ENCODE measurements at regions not wholly inside any gene's neighbourhood (a gene's known extent, or its start where the extent isn't known, plus 50 kb on each side); places are given as distances from the start of the nearest gene placed in this dataset.

DNA sequence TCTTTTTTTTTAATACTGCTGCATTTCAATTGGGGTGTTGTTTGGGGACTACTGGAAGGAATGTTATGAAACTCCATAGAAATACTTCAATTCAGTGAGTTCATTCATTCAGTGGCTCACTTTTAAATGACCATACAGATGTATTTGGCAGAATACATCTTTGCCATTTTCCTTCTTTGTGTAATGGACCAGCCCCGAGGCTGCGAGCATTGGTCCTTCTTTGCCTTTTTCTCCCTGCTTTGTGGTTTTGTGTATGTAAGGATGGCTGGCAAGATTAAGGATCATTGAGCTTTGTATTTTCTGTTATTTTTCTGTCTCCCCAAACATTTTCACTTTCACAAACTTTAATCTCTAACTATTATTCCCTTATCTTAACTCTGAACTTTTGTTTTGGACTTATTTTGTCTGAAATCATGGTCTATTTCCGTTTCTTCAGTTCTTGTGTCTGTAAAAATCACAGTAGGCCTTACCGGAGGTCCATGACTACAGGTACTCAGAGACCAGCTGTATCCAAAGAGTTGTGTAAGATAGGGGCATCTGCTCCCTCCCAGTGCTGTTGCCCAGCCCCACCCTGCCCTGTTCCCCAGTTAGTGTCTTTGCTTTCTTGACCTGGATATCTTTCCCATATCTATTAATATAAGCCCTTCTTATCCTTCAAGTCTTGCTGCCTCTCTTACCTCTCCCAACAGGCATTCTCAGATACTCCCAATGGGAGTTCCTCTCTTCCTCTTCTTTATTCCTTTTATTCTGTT is 154.3 kb upstream of the DMRT1 start:
- FAIRE-seq: no peak
- DNase-seq (ENCODE audit: insufficient read length, low spot score): no peak

DNA sequence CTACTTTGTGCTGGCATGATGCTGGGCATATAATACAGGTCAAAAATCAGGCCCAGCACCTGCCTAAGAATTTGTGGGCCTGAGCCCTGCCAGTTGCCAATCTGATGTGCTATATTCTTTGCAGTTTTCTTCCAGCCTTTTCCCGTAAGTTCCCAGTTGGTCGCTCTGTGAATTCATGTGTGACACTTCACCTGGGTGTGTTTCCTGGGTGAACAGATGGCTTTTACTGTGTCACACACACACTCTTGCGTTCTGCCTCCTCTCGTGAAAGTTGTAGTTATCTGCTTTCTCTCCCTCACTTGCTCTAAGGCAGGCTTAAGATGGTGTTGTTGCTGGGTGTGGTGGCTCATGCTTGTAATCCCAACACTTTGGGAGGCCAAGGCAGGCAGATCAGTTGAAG is 153.5 kb upstream of the DMRT1 start:
- DNase-seq (ENCODE audit: insufficient read length, low spot score) (no peak), FAIRE-seq (no peak)

GRCh38 chr9:690517-691111 is 150.9 kb upstream of the DMRT1 start:
- FAIRE-seq (no peak), DNase-seq (ENCODE audit: insufficient read length, low spot score) (no peak)

DNA sequence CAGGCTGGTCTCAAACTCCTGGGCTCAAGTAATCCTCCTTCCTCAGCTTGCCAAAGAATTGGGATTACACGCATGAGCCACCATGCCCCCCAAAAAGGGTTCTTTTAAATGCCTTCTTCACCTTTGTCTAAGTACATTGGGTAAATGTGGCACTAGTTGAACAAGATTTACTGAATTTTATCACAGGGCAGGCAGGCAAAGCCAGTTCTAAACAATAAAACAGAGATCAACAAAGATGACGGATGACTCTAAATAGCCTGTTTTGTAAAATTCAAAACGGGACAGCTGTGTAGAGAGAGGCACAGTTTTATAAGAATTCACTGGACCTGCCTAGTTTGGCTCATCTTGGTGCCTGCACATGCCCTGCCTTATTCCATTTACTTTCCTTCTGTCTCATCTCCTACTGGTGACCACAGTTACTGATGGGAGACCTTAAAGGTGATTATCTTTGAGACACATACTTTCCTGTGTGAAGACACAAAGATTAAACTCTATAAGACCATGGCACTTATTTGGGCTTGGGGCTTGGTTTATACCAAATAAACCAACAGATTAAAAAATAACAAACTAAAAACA is 149.6 kb upstream of the DMRT1 start:
- FAIRE-seq (no peak), DNase-seq (ENCODE audit: insufficient read length, low spot score) (no peak)

GRCh38 chr9:692636-693129 is 148.8 kb upstream of the DMRT1 start:
- no peak for DNase-seq (ENCODE audit: insufficient read length, low spot score)
- FAIRE-seq: no peak

GRCh38 chr9:693201-694091 is 148.1 kb upstream of the DMRT1 start:
- no peak for FAIRE-seq

GRCh38 chr9:694092-694402 is 147.4 kb upstream of the DMRT1 start:
- FAIRE-seq (no peak), DNase-seq (ENCODE audit: insufficient read length, low spot score) (no peak)

More at GRCh38 chr9:693201-694091, 148.1 kb upstream of the DMRT1 start:
- no peak for DNase-seq (ENCODE audit: insufficient read length, low spot score)

- DNase-seq (ENCODE audit: insufficient read length, low spot score) (no peak), FAIRE-seq (no peak)
Observed at GRCh38 chr9:694403-695154, 146.9 kb upstream of the DMRT1 start.

DNA sequence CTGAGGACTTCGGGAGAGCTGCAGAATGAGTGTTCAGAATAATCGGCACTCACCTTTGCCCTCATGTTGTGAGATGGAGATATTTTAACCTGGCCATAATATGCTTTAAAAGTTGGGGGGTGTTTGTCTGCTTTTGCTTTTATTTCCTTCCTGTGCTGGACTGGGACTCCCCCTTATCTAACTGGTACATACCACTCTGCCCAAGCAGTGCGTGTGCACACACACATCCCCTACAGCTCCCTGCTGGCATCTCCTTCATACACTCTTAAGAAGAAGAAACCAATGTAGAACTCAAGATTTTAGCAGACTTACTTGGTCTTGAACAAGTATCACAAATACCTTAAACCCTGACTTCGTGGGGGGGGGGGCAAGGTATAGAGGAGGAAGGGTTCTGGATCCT is 146.2 kb upstream of the DMRT1 start:
- DNase-seq (ENCODE audit: insufficient read length, low spot score) (no peak), FAIRE-seq (no peak)

DNA sequence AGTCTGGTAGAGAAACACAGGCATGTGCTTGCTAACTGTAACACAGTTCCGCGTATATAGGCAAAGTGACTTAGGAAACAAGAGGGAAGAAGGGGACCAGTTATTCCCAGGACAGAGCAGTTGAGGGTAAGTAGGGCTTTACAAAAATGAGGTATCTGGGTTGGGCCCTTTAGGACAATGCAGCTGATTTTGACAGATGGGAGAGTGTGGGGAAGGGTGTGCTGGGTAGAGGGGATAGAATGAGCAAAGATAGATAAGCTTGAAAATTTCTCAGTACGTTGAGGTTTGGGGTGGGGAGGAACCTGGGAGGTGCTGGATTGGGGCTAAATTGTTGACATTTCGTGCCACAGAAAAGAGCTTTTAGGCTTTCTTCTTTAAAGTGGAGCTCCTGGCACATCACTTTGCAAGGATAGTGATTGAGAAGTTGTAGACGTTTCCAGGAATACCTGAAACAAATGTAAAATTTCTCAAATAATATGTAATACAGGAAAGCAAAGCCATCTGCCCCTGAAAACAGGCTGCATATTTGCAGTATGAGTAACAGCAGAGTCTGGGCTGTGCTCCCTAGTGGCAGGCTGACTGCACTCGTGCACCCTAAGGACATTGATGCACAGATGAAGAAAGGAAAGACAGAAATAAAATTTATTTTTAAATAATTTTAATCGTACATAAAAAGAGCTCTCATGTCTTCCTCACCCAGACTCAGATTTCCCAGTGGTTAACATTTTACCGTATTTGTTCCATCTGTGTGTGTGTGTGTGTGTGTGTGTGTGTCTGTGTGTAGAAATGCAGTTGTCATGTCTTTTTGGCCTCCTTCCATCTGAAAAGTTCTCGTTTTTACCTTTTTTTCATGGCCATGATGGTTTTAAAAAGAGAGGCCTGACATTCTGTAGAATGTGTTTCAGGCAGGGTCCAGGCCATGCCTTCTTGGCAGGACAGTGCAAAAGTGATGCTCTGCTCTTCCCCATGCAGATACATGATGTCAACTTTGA is 144.9 kb upstream of the DMRT1 start:
- DNase-seq (ENCODE audit: insufficient read length, low spot score) (no peak), FAIRE-seq (no peak)

DNA sequence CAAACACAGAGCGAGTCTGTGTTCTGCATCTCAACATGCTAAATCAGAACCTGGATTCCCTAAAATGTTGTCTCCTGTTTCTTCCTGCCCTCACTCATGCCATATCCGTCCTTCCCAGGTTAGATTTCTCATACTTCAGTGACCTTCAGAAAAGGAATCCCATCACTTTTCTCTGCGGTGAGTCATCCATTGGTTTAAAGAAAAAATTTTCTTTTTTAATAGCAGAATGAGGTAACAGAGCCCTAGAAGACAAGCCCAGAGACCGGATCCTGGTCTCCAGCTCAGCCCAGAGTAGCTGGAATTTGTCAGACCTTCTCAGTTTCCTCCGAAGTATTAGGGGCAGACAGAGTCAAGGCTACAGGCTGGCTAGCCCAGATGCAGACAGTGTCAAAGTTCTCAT is 143.2 kb upstream of the DMRT1 start:
- DNase-seq (ENCODE audit: insufficient read length, low spot score): no peak
- no peak for FAIRE-seq

DNA sequence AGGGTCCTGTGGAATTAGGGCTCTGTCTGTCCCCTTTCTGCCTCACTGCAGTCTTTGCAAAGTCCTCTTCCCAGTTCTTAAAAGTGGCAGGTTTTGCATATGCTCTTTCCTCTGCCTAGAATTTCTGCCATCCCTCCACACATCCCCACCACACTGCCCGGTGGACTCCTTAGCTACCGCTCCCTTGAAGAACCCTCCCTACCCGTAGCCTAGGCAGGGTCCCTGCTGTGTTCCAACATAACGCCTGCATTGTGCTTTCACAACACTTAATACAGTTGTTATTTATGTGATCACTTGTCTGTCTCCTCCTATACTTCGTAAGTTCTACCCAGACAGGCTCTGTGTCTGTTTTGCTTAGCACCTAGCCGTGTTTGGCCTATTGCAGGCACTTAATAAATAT is 142.5 kb upstream of the DMRT1 start:
- DNase-seq (ENCODE audit: insufficient read length, low spot score): no peak
- no peak for FAIRE-seq

DNA sequence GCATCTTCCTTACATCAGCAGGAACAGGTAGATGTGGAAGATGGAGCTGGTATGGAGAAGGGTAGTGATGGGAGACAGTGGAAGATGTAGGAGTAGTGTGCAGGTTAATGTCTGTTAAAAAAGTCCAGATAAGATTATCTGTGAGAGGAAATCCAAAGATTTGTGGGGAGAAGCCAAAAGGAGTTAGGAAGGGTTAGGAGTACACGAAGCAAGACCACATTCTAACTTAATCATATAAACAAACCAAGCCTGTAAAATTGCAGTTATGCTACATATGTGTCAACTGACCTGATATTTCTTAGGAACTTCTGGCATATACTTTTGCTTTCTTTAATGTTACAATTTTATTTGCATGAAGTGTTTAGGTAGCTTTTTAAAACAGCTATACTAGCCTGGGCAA is 142.1 kb upstream of the DMRT1 start:
- DNase-seq (ENCODE audit: insufficient read length, low spot score) (no peak), FAIRE-seq (no peak)

DNA sequence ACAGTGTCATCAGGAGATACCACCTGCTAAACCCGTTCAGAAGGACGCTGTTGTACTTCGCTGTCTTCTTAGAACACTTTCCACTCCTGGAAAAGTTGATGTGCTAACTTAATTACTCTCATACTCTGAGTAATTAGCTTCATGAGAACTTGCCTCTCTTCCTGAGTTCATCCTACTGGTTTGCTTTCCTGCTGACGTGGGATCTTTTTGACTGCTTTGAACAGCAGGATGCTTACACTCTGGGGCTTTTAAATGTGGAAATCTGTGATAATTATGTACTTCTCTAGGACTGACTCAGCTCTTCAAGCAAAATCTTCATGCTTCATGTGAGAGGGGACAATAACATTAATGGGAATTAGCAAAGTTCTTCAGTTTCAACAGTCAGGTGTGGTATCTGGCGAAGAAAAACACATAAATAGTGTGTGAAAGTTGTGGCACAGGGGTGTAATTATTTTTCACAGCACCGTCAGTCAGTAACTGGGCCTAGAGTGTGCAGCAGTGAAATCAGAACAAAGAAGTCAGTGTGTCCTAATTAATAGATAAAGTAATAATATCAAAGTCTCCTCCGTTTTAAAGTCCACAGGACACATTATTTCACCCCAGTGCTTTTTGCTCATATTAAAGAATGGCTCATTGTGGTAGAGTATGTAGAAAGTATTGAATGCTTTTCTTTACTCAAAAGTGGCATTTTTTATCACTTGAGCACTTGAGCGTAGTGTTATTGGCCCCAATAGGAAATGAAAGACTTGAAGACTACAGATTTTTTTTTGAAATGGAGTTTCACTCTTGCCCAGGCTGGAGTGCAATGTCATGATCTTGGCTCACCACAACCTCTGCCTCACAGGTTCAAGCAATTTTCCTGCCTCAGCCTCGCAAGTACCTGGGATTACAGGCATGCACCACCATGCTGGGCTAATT is 140.9 kb upstream of the DMRT1 start:
- DNase-seq (ENCODE audit: insufficient read length, low spot score): no peak
- no peak for FAIRE-seq

GRCh38 chr9:703392-703791 is 138.1 kb upstream of the DMRT1 start:
- FAIRE-seq (no peak), DNase-seq (ENCODE audit: insufficient read length, low spot score) (no peak)

DNA sequence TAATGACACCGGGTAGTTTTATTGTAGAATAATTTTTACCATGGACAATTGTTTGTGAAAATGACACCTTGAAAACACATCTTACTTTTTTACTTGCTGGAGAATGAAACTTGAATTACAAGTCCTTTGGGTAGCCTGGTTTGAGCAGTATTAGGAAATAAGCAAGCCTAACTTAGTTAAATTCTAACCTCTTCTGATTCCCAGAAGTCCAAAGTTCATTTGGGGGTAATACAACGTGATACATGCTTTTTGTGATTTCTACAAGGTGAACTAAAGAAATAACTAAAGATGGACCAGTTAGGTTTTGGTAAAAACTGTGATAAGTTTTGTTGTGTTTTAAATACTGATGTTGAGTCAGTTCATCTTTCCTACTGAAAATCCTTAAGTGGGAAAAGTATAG is 135.4 kb upstream of the DMRT1 start:
- DNase-seq (ENCODE audit: insufficient read length, low spot score): no peak
- FAIRE-seq: no peak

DNA sequence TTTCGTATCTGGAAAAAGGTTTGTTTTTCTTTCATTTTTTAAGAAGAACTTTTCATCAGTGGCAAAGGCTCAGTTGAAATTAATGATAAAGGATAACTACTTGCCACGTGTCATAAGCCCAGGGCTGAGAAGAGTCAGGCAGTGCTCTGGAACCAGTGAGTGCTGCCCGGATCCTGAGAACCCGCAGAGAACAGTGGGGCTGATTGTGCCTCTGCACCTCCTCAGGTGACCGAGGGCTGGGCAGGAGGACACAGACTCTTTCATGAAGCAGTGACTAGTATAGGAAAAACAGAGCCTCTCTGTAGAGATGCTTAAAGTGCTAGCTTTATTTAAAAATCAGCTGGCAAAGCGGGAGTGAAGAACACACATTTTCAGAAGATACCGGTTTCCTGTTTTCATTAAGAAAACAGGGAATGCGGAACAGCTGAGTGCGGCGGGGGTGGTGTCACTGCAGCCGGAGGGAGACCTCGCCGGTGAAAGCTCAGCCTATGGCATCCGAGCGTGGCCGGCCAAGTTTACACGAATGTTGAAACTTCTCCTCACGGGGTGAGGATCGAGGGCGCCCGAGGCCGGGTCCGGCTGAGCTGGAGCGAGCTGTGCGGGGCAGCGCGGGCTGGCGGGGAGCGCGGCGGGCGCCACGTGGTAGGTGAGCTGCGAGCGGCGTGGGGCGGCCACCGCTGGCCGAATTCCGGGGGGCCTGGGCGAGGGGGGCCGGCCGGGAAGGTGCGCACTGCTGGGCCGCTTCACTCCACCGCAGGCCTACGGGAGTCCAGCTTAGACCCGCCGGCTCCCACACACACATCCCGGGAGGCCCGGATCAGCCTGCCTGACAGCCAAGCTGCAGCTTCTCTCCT is 134.7 kb upstream of the DMRT1 start:
- DNase-seq (ENCODE audit: insufficient read length, low spot score): no peak
- no peak for FAIRE-seq

DNA sequence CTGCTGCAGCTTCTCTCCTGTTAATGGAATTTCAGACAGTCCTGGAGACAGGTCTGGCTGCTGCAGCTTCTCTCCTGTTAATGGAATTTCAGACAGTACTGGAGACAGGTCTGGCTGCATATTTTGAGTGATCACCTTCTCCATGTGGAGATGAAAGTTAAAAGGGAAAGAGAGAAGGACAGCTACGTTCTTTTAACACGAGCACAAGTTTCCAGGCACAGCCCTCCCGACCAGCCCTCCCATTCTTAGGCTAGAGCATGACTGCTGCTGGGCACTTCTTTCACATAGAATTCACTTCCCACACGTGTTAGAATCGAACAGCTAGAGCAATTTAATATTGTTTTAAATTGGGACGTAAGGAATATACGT is 133.3 kb upstream of the DMRT1 start:
- FAIRE-seq: no peak
- no peak for DNase-seq (ENCODE audit: insufficient read length, low spot score)
